ENCODE measurements at regions not wholly inside any gene's neighbourhood (a gene's known extent, or its start where the extent isn't known, plus 50 kb on each side); places are given as distances from the start of the nearest gene placed in this dataset.
A peak's percentile ranks its signal among the peaks of the same experiment; 100 is the strongest.

DNA sequence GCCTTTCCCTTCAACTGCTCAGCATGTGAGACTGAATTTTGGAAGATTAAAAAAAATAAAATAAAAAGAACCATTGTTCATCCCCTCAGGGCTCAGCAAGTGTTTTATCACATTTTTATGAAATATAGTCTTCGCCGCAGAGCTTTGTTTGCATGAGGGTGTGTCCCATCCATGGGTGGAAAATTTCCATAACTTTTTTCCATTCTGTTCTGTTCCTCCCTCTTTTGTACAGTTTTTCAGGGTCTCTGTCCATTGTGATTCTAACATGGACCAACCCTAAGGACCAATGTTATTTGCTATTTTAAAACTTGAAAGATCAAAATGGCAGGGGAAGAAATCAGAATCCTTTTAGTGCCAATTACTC is 213.3 kb upstream of the SGK1 start:
- no peak for ATAC-seq
- no peak for TF ChIP-seq GLIS3 (CRISPR knock-in tag; IDR thresholded peaks at IDR 0.05)
- TF ChIP-seq ZFP30 (CRISPR knock-in tag; IDR thresholded peaks at IDR 0.05): no peak
- no peak for TF ChIP-seq PPARA (CRISPR knock-in tag; IDR thresholded peaks at IDR 0.05; ENCODE audit: borderline replicate concordance)
- TF ChIP-seq, protein P1, sequence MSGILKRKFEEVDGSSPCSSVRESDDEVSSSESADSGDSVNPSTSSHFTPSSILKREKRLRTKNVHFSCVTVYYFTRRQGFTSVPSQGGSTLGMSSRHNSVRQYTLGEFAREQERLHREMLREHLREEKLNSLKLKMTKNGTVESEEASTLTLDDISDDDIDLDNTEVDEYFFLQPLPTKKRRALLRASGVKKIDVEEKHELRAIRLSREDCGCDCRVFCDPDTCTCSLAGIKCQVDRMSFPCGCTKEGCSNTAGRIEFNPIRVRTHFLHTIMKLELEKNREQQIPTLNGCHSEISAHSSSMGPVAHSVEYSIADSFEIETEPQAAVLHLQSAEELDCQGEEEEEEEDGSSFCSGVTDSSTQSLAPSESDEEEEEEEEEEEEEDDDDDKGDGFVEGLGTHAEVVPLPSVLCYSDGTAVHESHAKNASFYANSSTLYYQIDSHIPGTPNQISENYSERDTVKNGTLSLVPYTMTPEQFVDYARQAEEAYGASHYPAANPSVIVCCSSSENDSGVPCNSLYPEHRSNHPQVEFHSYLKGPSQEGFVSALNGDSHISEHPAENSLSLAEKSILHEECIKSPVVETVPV (CRISPR knock-in tag; IDR thresholded peaks at IDR 0.05): no peak
- TF ChIP-seq ZNF70 (CRISPR knock-in tag; IDR thresholded peaks at IDR 0.05): no peak
- no peak for TF ChIP-seq TCF4 (CRISPR knock-in tag; IDR thresholded peaks at IDR 0.05; ENCODE audit: borderline replicate concordance)
- no peak for TF ChIP-seq ZC3H10 (CRISPR knock-in tag; IDR thresholded peaks at IDR 0.05)
- TF ChIP-seq, protein P2, sequence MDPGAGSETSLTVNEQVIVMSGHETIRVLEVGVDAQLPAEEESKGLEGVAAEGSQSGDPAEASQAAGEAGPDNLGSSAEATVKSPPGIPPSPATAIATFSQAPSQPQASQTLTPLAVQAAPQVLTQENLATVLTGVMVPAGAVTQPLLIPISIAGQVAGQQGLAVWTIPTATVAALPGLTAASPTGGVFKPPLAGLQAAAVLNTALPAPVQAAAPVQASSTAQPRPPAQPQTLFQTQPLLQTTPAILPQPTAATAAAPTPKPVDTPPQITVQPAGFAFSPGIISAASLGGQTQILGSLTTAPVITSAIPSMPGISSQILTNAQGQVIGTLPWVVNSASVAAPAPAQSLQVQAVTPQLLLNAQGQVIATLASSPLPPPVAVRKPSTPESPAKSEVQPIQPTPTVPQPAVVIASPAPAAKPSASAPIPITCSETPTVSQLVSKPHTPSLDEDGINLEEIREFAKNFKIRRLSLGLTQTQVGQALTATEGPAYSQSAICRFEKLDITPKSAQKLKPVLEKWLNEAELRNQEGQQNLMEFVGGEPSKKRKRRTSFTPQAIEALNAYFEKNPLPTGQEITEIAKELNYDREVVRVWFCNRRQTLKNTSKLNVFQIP (CRISPR knock-in tag; IDR thresholded peaks at IDR 0.05; ENCODE audit: borderline replicate concordance, low read depth): no peak
- TF ChIP-seq ISL1 (CRISPR knock-in tag; IDR thresholded peaks at IDR 0.05): no peak
- TF ChIP-seq, protein P3, sequence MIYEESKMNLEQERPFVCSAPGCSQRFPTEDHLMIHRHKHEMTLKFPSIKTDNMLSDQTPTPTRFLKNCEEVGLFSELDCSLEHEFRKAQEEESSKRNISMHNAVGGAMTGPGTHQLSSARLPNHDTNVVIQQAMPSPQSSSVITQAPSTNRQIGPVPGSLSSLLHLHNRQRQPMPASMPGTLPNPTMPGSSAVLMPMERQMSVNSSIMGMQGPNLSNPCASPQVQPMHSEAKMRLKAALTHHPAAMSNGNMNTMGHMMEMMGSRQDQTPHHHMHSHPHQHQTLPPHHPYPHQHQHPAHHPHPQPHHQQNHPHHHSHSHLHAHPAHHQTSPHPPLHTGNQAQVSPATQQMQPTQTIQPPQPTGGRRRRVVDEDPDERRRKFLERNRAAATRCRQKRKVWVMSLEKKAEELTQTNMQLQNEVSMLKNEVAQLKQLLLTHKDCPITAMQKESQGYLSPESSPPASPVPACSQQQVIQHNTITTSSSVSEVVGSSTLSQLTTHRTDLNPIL (CRISPR knock-in tag; IDR thresholded peaks at IDR 0.05; ENCODE audit: low read depth): no peak
- TF ChIP-seq, protein P4, sequence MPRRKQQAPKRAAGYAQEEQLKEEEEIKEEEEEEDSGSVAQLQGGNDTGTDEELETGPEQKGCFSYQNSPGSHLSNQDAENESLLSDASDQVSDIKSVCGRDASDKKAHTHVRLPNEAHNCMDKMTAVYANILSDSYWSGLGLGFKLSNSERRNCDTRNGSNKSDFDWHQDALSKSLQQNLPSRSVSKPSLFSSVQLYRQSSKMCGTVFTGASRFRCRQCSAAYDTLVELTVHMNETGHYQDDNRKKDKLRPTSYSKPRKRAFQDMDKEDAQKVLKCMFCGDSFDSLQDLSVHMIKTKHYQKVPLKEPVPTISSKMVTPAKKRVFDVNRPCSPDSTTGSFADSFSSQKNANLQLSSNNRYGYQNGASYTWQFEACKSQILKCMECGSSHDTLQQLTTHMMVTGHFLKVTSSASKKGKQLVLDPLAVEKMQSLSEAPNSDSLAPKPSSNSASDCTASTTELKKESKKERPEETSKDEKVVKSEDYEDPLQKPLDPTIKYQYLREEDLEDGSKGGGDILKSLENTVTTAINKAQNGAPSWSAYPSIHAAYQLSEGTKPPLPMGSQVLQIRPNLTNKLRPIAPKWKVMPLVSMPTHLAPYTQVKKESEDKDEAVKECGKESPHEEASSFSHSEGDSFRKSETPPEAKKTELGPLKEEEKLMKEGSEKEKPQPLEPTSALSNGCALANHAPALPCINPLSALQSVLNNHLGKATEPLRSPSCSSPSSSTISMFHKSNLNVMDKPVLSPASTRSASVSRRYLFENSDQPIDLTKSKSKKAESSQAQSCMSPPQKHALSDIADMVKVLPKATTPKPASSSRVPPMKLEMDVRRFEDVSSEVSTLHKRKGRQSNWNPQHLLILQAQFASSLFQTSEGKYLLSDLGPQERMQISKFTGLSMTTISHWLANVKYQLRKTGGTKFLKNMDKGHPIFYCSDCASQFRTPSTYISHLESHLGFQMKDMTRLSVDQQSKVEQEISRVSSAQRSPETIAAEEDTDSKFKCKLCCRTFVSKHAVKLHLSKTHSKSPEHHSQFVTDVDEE (CRISPR knock-in tag; IDR thresholded peaks at IDR 0.05): no peak
- no peak for TF ChIP-seq BACH2 (CRISPR knock-in tag; IDR thresholded peaks at IDR 0.05; ENCODE audit: borderline replicate concordance)
- TF ChIP-seq CSDC2 (CRISPR knock-in tag; IDR thresholded peaks at IDR 0.05): no peak

DNA sequence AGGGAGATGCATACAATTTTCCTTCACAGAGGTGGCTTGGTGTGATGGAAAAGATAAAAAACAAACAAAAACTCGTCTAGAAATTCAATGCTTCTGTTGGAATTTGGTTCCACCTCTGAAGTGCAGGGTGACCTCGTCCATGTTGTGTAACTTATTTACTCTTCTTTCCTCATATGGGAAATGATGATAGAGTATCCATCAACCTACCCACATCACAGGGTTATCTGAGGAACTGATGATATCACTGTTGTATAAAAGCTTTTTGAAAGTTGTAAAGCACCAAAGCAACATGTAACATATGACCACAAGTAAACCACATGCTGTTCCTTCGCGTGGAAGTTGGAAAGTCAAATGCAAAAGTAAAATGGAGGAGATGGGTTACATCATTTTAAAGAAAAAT is 212.0 kb upstream of the SGK1 start:
- no peak for ATAC-seq
- TF ChIP-seq ZFP3 (CRISPR knock-in tag; IDR thresholded peaks at IDR 0.05) (no peak), ISL1 (CRISPR knock-in tag; IDR thresholded peaks at IDR 0.05) (peak; percentile 64)

DNA sequence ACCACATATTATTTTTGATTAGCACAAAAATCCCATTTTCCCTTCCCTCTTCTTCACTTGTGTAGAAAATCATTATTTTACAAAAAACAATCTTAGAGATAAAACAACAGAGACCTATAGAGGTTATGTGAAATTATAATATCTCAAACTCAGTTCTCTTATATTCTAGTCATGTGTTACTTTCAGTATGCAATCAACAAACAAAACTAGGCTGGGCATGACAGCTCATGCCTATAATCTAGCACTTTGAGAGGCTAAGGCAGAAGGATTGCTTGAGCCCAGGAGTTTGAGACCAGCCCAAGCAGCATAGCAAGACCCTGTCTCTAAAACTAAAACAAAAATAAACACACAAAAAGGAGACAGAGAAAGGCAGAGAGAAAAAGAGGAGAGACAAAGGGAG is 211.4 kb upstream of the SGK1 start:
- no peak for ATAC-seq
- TF ChIP-seq, protein P4 (CRISPR knock-in tag; IDR thresholded peaks at IDR 0.05): no peak
- no peak for TF ChIP-seq SNAI2 (CRISPR knock-in tag; IDR thresholded peaks at IDR 0.05)
- no peak for TF ChIP-seq ZFP3 (CRISPR knock-in tag; IDR thresholded peaks at IDR 0.05)
- TF ChIP-seq, protein P5, sequence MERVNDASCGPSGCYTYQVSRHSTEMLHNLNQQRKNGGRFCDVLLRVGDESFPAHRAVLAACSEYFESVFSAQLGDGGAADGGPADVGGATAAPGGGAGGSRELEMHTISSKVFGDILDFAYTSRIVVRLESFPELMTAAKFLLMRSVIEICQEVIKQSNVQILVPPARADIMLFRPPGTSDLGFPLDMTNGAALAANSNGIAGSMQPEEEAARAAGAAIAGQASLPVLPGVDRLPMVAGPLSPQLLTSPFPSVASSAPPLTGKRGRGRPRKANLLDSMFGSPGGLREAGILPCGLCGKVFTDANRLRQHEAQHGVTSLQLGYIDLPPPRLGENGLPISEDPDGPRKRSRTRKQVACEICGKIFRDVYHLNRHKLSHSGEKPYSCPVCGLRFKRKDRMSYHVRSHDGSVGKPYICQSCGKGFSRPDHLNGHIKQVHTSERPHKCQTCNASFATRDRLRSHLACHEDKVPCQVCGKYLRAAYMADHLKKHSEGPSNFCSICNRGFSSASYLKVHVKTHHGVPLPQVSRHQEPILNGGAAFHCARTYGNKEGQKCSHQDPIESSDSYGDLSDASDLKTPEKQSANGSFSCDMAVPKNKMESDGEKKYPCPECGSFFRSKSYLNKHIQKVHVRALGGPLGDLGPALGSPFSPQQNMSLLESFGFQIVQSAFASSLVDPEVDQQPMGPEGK (CRISPR knock-in tag; IDR thresholded peaks at IDR 0.05; ENCODE audit: borderline replicate concordance): no peak
- TF ChIP-seq TCF4 (CRISPR knock-in tag; IDR thresholded peaks at IDR 0.05; ENCODE audit: borderline replicate concordance): no peak
- TF ChIP-seq ARNTL (CRISPR knock-in tag; IDR thresholded peaks at IDR 0.05; ENCODE audit: borderline replicate concordance, low read depth): no peak

All from SK-N-SH treated with all-trans-retinoic acid at 6 μM for 48 hours (cell line).